HG03432 (cell line): ENCODE measurements at regions not wholly inside any gene's neighbourhood (a gene's known extent, or its start where the extent isn't known, plus 50 kb on each side); places are given as distances from the start of the nearest gene placed in this dataset.

Source experiments
- ATAC-seq: cut with Tn5 transposase; IDR thresholded peaks from one replicate; pipeline ENCODE4 v1.9.1; 2021; ENCODE audit warnings: mild to moderate bottlenecking, moderate library complexity; ENCODE audit not compliant: unreplicated experiment

DNA sequence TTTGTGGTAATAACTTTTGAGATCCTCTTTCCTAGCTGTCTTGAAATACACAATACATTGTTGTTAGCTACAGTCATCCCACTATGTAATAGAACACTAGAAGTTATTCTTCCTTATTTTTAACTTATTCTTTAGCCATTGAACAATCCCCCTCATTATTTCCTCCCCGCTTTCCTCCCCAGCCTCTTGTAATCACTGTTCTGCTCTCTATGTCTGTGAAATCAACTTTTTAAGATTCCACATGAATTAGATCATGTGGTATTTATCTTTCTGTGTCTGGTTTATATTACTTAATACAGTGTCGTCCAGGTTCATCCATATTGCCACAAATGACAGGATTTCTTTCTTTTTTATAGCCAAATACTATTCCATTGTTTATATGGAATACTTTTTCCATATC lies 72.9 kb downstream of the SLC10A2 start:
- ATAC-seq = no peak

- ATAC-seq = no peak
Measured at GRCh38 chr13:102984210-102984609, 82.0 kb downstream of the SLC10A2 start.

GRCh38 chr13:102983496-102983895 lies 82.7 kb downstream of the SLC10A2 start:
- ATAC-seq = no peak

- ATAC-seq = no peak
Measured at GRCh38 chr13:102980331-102980982, 85.8 kb downstream of the SLC10A2 start.

DNA sequence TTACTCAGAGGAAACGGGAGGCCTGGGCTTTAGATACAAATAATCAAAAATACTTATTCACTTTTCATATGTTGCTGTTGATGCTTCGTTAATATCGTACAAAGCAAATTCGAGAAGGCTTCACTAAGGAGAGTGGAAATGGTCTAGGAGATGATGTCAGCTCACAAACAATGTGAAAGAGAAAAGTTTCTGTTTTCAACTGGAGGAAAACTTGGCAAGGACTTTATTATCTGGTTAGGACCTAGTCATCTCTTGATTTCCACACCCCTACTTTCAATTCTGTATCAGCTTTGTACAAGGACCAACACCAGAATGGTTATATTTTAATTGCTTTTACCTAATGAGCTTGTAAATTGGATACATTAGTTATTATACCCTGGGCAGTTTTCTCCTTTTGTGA lies 88.0 kb downstream of the SLC10A2 start:
- no peak for ATAC-seq

- no peak for ATAC-seq
Measured at GRCh38 chr13:102977471-102977870, 88.7 kb downstream of the SLC10A2 start.

DNA sequence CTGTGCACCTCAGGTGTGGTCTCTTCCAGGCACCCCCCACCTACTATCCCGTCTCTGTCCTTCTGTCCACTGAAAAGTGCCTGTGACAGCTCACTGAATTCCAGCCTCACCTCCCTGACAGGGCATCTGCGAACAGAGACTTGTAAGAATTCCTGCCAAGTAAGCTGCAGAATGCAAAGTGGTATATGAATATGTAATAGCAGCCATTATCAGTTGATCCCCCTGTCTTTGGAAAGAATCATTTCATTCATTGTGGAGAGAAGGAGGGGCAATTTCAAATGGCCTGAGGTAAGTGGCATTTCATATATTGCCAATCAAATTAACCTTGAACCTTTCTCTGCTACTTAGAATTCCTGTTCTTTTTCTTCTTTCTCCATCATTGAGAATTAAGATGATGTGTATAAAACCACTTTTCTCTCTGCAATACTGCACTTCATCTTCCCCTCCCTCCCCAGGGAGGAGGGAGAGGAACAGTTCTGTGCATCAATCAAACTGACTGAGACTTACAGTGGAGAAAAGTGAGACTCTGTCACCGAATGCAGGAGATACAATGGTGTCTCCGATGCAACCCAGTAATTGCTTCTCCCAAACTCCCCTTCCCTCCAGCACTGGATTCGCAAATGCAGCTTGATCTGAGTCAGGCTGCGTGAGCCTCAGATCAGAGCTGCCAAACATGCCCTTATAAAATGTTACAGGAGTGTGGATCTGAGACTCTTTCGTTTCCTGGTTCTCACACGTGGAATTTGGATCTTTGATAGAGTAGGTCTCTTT lies 91.7 kb downstream of the SLC10A2 start:
- no peak for ATAC-seq

DNA sequence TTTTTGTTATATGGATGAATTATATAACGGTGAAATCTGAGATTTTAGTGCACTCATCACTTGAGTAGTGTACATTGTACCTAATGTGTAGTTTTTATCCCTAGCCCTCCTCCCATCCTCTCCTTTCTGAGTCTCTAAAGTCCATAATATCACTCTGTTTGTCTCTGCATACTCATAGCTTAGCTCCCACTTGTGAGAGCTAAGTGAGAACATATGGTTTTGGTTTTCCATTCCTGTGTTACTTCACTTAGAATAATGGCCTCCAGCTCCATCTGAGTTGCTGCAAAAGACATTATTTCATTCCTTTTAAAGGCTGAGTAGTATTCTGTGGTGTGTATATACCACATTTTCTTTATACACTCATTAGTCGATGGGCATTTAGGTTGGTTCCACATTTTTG lies 94.0 kb downstream of the SLC10A2 start:
- no peak for ATAC-seq

- peak; percentile 93 for ATAC-seq
Measured at GRCh38 chr13:102970542-102970941, 95.7 kb downstream of the SLC10A2 start.

DNA sequence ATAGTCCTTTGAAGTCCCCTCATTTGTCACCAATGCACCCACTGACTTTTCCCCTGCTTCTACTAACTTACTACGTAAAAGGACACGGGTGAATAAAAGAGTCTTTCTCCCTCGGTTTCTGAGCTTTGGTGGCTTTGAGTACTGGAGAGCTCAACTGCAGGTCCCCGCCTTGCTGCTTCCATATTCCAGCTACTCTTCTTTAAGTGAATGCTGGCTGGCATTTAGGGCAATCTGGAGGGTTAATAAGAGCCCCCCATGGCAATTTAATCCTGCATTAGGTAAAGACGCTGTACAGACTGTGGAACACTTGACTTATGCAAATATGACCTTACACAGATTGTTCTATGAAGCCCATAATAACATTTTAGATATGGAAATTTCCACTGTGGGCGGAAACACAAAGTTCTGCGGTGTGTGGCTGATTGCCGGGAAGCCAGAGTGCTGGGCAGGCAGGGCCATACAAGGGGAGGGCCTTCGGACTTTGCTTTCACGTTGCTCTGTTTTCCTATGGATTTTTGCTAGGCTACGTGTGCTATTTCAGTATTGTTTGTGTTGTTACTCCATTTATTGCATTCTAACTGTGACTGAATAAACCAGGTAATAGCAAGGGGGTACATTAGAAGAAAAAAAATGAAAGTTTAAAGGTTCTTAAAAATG lies 97.5 kb downstream of the SLC10A2 start:
- peak; percentile 45 for ATAC-seq

DNA sequence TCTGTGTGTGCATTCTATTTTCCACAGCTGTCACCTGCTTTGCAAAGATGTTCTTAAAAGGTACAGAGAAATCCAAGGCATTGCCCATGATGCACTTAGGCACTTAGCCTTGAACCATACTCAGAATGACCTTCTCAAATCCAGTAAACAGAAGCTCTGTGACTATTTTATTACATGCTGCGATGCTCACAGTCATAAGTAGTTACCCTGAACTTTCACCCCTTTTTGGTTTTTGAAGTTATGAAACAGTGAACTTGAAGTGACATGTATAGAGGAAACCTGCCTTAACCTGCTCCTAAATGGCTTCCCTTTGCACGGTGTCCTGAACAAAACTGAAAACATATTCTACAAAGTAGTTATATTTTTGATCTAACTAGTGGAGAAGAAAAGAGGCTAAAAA lies 100.4 kb downstream of the SLC10A2 start:
- no peak for ATAC-seq

- no peak for ATAC-seq
Measured at GRCh38 chr13:102962430-102962829, 103.8 kb downstream of the SLC10A2 start.

- ATAC-seq = no peak
Measured at GRCh38 chr13:102960959-102961358, 105.3 kb downstream of the SLC10A2 start.

DNA sequence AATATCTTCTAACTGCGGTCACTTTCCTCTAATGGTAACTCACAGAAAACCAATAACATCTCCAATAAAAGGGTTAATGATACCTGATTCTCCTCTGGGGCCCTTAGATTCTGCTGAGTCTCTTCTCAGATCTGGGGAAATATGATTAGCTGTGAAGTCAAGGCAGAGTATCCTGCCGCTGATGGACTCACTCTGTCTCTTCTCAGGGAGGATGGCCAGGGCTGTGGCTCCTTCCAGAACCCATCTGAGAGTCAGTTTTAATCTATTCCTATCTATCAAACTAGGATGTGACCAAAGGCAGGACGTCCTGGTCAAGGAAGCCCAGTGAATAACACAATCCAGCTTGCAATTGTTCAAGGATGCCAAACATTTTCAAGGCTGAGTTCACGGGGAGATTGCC lies 109.8 kb downstream of the SLC10A2 start:
- ATAC-seq = no peak

- no peak for ATAC-seq
Measured at GRCh38 chr13:102954350-102954749, 108.5 kb downstream of the ERCC5 start.

GRCh38 chr13:102951808-102952207 lies 106.0 kb downstream of the ERCC5 start:
- no peak for ATAC-seq

- ATAC-seq = no peak
Measured at GRCh38 chr13:102947745-102948405, 102.0 kb downstream of the ERCC5 start.

GRCh38 chr13:102945886-102946285 lies 100.1 kb downstream of the ERCC5 start:
- ATAC-seq = no peak

DNA sequence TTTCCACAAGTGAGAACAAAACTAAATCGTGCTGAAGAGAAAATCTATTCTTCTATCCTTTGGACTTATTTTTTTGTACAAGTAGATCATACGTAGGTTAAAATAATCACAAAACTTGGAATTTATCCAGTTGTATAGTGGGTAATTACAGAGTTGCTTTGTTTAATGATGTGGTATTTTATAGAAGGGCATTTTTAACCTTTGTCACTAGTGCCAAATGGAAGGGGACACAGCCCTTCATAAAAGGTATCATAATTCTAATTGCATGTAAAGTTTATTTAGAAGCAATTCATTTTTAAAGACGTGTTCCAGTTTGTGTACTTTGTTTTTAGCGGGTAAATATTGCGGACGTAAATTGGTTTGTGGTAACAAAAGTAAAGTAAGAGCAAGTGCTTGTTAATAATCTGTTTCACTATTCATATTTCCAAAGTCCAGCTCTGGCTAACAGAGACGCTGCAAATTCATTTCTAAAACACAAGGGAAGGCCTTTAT lies 99.5 kb downstream of the ERCC5 start:
- no peak for ATAC-seq

DNA sequence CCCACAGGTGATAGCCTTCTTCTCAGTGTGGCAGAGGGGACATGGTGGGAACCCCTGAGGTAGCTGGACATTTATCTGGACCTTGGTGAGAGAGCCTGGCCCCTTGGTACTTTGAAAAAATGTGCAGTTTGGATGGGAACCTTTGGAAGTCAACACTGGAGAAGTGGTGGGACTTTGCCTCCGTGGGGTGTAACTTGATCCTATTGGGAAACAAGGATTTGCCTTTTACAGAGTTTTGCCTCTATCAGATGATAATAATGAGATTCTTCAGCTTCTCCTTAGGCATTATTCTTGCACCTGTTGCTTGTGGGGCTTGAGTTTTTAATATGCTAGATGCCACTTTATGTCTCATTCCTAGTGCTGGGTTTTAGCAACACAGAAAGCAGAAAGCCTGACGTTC lies 99.0 kb downstream of the ERCC5 start:
- no peak for ATAC-seq

GRCh38 chr13:102940770-102941169 lies 94.9 kb downstream of the ERCC5 start:
- no peak for ATAC-seq
